ENCODE measurements at regions not wholly inside any gene's neighbourhood (a gene's known extent, or its start where the extent isn't known, plus 50 kb on each side); places are given as distances from the start of the nearest gene placed in this dataset.

DNA sequence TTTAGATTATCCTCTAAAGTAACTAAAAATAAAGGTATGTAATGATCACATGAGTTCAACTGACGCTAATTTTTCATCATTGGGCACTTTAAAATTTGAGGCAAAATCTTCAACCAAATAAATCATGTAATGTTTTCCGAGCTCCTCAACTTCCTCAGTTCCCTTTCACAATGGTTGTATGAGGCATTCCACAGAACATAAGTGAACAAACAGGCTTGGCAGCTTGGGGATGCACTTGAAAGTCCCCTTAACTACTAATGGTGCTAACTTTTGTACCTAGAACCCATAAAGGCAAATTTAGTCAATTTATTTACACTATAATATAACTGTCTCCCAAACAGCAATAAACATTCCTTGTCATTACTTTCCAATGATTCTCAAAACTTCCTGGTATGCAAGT lies 1137.9 kb downstream of the ROBO2 start:
- H3K4me3 ChIP-seq (ENCODE audit: low read depth, low read length): no peak overlapping the region
- no peaks in the 10 kb centered on the region for H3K9me3 ChIP-seq (ENCODE audit: severe bottlenecking)
- H3K27me3 ChIP-seq (ENCODE audit: insufficient read depth, low read depth, severe bottlenecking): no peaks in the 10 kb centered on the region
- TF ChIP-seq, protein P1, sequence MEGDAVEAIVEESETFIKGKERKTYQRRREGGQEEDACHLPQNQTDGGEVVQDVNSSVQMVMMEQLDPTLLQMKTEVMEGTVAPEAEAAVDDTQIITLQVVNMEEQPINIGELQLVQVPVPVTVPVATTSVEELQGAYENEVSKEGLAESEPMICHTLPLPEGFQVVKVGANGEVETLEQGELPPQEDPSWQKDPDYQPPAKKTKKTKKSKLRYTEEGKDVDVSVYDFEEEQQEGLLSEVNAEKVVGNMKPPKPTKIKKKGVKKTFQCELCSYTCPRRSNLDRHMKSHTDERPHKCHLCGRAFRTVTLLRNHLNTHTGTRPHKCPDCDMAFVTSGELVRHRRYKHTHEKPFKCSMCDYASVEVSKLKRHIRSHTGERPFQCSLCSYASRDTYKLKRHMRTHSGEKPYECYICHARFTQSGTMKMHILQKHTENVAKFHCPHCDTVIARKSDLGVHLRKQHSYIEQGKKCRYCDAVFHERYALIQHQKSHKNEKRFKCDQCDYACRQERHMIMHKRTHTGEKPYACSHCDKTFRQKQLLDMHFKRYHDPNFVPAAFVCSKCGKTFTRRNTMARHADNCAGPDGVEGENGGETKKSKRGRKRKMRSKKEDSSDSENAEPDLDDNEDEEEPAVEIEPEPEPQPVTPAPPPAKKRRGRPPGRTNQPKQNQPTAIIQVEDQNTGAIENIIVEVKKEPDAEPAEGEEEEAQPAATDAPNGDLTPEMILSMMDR (IDR thresholded peaks at IDR 0.05; ENCODE audit: low read depth, low read length): no peak
- no peaks in the 10 kb centered on the region for H3K36me3 ChIP-seq
- no peak overlapping the region for H3K27ac ChIP-seq
- DNase-seq: no peak

- Histone ChIP-seq H3K9me3 (ENCODE audit: severe bottlenecking) (no peaks in the 10 kb centered on the region), H3K36me3 (no peaks in the 10 kb centered on the region), H3K27ac (no peak overlapping the region), H3K27me3 (ENCODE audit: insufficient read depth, low read depth, severe bottlenecking) (no peaks in the 10 kb centered on the region), H3K4me3 (ENCODE audit: low read depth, low read length) (no peak overlapping the region)
- no peak for DNase-seq
- TF ChIP-seq, protein P1 (IDR thresholded peaks at IDR 0.05; ENCODE audit: low read depth, low read length): no peak
Measured at GRCh38 chr3:78178209-78178608, 1138.3 kb downstream of the ROBO2 start.

DNA sequence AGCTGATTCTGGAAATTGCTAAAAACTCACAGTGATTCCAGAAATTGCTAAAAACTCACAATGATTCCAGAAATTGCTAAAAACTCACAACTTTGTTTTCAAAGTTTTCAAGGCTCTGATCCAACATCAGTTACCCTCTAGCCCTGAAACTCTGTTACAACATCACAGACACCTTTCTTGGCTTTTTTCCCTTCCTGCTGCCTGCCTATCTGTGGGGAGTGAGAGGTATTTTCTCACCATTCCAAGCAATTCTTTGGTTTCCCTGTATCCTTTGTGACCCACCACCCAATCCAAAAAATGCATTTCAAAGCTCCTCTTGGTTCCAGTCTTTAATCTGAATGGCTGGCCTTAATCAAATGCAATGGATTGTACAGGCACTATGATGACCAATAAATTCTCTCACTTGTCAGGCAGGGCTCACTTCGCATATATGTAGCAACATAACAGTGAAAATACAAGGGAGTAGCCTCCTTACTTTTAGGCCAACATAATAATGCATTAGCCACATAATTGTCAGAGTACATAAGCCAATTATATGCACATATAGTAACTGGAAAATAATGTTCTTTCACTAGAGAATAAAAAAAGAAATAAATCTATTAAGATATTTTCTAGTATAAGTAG lies 1139.0 kb downstream of the ROBO2 start:
- Histone ChIP-seq H3K27me3 (ENCODE audit: insufficient read depth, low read depth, severe bottlenecking) (no peaks in the 10 kb centered on the region), H3K9me3 (ENCODE audit: severe bottlenecking) (no peaks in the 10 kb centered on the region), H3K27ac (no peak overlapping the region), H3K4me3 (ENCODE audit: low read depth, low read length) (no peak overlapping the region), H3K36me3 (no peaks in the 10 kb centered on the region)
- no peak for DNase-seq
- TF ChIP-seq, protein P1 (IDR thresholded peaks at IDR 0.05; ENCODE audit: low read depth, low read length): no peak

DNA sequence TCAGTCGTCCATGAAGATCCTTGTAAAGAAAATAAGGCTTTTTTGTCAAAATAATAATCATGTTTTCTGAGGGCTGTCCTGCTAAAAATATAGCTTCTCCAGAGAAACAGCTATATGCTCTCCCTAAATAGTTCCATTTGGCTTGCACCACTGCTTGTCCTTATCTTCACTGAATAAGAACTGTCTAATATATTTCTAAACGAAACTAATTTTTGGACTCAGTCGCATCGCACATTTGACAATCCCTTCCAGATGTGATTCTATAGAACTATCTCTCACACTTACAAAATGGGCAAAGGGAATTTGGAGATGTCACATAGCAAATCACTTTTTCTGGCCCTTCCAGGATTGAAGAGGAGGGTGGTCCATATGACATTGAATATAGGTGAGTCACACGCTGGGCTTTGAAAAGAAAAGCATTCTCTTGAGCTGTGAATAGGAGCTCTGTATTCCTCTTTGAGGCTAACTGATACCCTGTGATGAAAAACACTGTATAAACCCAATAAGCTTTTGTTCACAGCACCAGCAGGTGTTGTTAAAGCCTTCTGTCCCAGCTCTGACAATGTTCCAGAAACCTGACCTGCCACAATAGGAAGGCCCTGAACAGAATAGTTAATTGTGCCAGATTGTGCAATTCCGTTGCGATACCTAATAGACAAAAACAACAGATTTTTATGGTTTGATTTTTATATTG lies 1144.2 kb downstream of the ROBO2 start:
- no peaks in the 10 kb centered on the region for H3K9me3 ChIP-seq (ENCODE audit: severe bottlenecking)
- no peak for DNase-seq
- no peak overlapping the region for H3K4me3 ChIP-seq (ENCODE audit: low read depth, low read length)
- H3K27me3 ChIP-seq (ENCODE audit: insufficient read depth, low read depth, severe bottlenecking): no peaks in the 10 kb centered on the region
- H3K27ac ChIP-seq: no peak overlapping the region
- H3K36me3 ChIP-seq: no peaks in the 10 kb centered on the region
- TF ChIP-seq, protein P1 (IDR thresholded peaks at IDR 0.05; ENCODE audit: low read depth, low read length): no peak

DNA sequence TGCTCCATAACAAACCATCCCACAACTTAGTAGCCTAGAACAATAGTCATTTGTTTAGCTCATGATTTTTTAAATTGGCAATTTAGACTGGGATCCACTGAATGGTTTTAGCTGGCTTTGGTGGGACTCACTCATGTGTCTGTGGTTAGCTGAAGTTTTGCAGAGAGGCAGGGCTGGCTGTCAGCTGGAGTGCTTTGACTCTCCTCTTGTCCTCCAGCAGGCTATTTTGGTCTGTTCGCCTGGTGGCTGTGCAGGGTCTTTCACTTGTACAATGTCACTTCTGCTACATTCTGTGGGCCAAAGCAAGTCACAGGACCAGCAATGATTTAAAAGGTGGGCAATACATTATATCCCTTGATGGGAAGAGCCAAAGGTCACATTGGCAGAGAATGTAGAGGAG lies 1146.5 kb downstream of the ROBO2 start:
- H3K4me3 ChIP-seq (ENCODE audit: low read depth, low read length): no peak overlapping the region
- H3K9me3 ChIP-seq (ENCODE audit: severe bottlenecking): no peaks in the 10 kb centered on the region

More for the DNA sequence above, 1146.5 kb downstream of the ROBO2 start:
- Histone ChIP-seq H3K27me3 (ENCODE audit: insufficient read depth, low read depth, severe bottlenecking) (no peaks in the 10 kb centered on the region), H3K27ac (no peak overlapping the region), H3K36me3 (no peaks in the 10 kb centered on the region)
- TF ChIP-seq, protein P1 (IDR thresholded peaks at IDR 0.05; ENCODE audit: low read depth, low read length): no peak
- DNase-seq: no peak
